Suprapubic skin (tissue), 4 donors: ENCODE measurements at regions not wholly inside any gene's neighbourhood (a gene's known extent, or its start where the extent isn't known, plus 50 kb on each side); places are given as distances from the start of the nearest gene placed in this dataset.

ENCODE experiments used
- EP300 ChIP-seq: sonication (generic); formaldehyde crosslinking; IDR thresholded peaks from one replicate; pipeline ENCODE4 v1.6.1; 2017; ENCODE audit warnings: antibody characterized with exemption
- POLR2A ChIP-seq, 2 donors: fragments of 450-650 bp; IDR thresholded peaks; one replicate each; pipeline ENCODE4 v1.6.1; 2017; ENCODE audit warnings: antibody characterized with exemption in 2 of 2, mild to moderate bottlenecking in 2 of 2, moderate library complexity in 2 of 2
- POLR2AphosphoS5 ChIP-seq, 3 donors: sonication (generic); formaldehyde crosslinking; IDR thresholded peaks; one replicate each; pipeline ENCODE4 v1.6.1; 2017; ENCODE audit warnings: antibody characterized with exemption in 3 of 3

- no peak for TF ChIP-seq POLR2A (IDR thresholded peaks at IDR 0.05)
- TF ChIP-seq POLR2AphosphoS5 (IDR thresholded peaks at IDR 0.05) = no peak
- TF ChIP-seq EP300 = no peak
Measured at GRCh38 chr1:38291906-38292521, 245.4 kb upstream of the POU3F1 start.
